ENCODE measurements at regions not wholly inside any gene's neighbourhood (a gene's known extent, or its start where the extent isn't known, plus 50 kb on each side); places are given as distances from the start of the nearest gene placed in this dataset.
"Not testable (repeated sequence)": the region's sequence is repeated elsewhere in the genome, so short reads cannot be mapped to it uniquely, and the experiment has no call there.

DNA sequence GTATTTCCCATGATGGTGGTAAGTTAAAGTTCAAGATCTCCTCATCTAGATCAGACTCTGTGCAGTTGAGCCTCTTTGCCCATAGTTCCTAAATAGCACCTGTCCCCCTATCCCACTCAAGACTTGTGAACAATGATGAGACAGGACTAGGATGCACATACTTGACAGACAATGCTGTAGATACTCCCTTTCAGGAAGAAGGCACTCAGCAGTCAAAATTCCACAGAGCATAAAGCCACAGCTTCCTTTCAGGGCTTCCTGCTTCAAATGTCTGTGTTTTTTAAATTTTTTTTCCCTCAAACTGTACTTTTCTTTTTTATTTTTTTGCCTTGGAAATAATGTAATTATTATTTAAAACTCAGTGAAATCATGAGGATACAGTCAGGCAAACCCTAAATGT lies 1305.3 kb downstream of the RPIA start:
- not testable (repeated sequence) for H3K27me3 Mint-ChIP-seq; H3K4me3 Mint-ChIP-seq (ENCODE audit: low read depth); H3K4me1 Mint-ChIP-seq (ENCODE audit: low read depth); H3K27ac Mint-ChIP-seq; DNase-seq (ENCODE audit: low spot score, unreplicated experiment); H3K36me3 Mint-ChIP-seq (ENCODE audit: insufficient read depth)
- peaks cover 11% of the 10 kb centered on the region for H3K9me3 Mint-ChIP-seq (ENCODE audit: low read depth)

DNA sequence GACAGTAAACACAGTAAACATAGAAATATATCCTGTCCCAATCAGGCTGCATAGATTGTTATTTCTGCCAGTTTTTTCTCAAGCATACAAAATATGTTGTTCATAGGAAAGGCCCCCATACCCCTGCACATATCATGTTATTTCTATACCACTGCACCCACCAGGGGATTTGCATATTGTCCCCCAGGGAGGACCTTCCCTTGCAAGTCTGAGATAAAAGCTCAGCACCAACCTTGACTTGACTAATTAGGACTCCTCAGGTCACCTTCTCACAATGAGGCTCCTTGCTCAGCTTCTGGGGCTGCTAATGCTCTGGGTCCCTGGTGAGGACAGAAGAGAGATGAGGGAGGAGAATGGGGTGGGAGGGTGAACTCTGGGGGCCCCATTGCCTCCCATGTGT lies 1313.1 kb downstream of the RPIA start:
- H3K27me3 Mint-ChIP-seq; H3K4me3 Mint-ChIP-seq (ENCODE audit: low read depth); DNase-seq (ENCODE audit: low spot score, unreplicated experiment); H3K27ac Mint-ChIP-seq; H3K4me1 Mint-ChIP-seq (ENCODE audit: low read depth); H3K36me3 Mint-ChIP-seq (ENCODE audit: insufficient read depth): not testable (repeated sequence)
- H3K9me3 Mint-ChIP-seq (ENCODE audit: low read depth), result peaks cover 10% of the 10 kb centered on the region

DNA sequence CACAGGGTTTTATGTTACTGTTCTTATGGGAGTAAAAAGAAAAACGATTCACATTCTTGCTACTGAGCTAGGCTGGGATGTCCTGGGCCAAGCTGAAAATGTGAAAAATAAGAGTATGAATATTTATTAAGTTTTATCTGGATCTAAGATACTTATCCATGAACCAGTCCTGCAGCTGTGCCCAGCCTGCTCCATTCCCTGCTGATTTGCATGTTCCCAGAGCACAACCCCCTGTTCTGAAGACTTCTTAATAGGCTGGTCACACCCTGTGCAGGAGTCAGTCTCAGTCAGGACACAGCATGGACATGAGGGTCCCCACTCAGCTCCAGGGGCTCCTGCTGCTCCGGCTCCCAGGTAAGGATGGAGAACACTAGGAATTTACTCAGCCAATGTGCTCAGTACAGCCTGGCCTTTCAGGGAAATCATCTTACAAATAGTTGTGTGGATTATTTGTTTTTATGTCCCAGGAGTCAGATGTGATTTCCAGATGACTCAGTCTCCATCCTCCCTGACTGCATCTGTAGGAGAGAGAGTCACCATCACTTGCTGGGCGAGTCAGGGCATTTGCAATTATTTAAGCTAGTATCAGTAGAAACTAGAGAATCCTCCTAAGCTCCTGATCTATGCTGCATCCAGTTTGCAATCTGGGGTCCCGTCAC lies 1319.1 kb downstream of the RPIA start:
- H3K27ac Mint-ChIP-seq; H3K4me3 Mint-ChIP-seq (ENCODE audit: low read depth); H3K36me3 Mint-ChIP-seq (ENCODE audit: insufficient read depth); H3K9me3 Mint-ChIP-seq (ENCODE audit: low read depth); DNase-seq (ENCODE audit: low spot score, unreplicated experiment); H3K4me1 Mint-ChIP-seq (ENCODE audit: low read depth); H3K27me3 Mint-ChIP-seq: not testable (repeated sequence)

DNA sequence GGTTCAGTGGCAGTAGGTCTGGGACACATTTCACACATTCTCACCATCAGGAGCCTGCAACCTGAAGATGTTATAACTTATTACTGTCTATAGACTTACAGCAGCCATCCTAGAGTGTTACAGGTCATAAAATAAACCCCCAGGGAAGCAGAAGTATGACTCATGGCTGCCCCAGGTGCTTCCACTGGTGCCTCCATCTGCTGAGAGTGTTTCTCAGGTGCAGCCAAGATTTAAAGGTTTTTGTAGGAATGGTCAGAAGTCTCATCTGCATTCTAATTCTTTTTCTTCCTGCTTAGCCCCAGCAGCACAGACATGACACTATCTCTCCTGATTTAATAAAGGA lies 1319.6 kb downstream of the RPIA start:
- H3K4me3 Mint-ChIP-seq (ENCODE audit: low read depth); H3K9me3 Mint-ChIP-seq (ENCODE audit: low read depth); H3K36me3 Mint-ChIP-seq (ENCODE audit: insufficient read depth); H3K4me1 Mint-ChIP-seq (ENCODE audit: low read depth); H3K27ac Mint-ChIP-seq; H3K27me3 Mint-ChIP-seq; DNase-seq (ENCODE audit: low spot score, unreplicated experiment): not testable (repeated sequence)

DNA sequence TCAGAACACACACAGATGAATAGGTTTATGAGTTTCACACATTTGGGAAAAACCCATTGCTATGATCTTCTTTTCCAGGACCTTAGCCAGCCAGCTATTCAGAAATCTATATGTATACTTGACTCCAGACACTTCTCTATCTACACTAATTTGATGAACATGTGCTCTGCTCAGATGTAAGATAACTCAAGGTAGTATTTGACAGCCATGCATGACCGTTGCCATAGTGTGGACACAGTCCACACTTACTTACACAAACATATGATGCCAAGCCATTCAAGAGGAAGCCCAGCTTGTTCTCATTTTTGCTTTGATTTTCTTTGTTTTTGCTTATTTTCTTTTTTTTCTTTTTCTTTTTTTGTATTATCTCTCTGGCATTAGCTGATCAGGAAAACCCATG lies 1328.4 kb downstream of the RPIA start:
- H3K27ac Mint-ChIP-seq; H3K9me3 Mint-ChIP-seq (ENCODE audit: low read depth); H3K36me3 Mint-ChIP-seq (ENCODE audit: insufficient read depth); H3K4me3 Mint-ChIP-seq (ENCODE audit: low read depth); H3K27me3 Mint-ChIP-seq; DNase-seq (ENCODE audit: low spot score, unreplicated experiment); H3K4me1 Mint-ChIP-seq (ENCODE audit: low read depth): not testable (repeated sequence)

DNA sequence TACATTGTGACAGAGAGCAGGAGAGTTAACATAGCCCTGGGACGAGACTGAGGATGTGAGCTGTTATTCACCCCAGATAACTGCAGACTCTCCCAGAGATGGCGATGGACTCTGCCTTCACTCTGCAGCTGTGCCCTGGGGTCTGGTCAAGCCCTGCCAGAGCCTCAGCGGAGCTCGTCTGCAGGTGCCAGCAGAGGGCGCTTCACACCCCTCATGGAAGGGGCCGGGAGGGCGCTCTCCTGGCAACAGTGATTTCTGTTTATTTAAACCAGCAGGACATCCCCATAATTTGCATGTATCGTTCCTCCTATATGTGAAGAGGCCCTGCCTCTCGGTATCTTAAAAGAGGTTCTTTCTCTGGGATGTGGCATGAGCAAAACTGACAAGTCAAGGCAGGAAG lies 1329.8 kb downstream of the RPIA start:
- not testable (repeated sequence) for H3K9me3 Mint-ChIP-seq (ENCODE audit: low read depth); H3K4me3 Mint-ChIP-seq (ENCODE audit: low read depth)

DNA sequence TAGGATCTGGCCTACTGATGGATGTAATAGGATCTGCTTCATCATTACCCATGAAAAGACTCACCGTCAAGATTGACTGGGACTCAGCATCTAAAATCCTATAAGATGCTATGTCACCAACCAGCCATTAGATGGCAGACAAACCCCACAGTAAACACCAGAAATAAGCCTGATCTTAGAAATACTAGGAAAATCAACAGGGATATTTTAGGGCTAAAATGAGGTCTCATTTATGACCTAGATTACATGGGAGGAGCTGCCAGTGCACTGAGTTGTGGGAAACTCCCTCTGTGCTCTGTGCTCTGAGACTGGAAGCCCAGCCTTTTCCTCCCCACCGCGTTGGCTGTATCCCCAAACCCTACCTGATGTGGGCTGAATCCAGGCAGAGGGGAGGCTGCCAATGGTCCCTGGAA lies 1335.8 kb downstream of the RPIA start:
- H3K4me1 Mint-ChIP-seq (ENCODE audit: low read depth); H3K9me3 Mint-ChIP-seq (ENCODE audit: low read depth); H3K27ac Mint-ChIP-seq; H3K4me3 Mint-ChIP-seq (ENCODE audit: low read depth); DNase-seq (ENCODE audit: low spot score, unreplicated experiment); H3K36me3 Mint-ChIP-seq (ENCODE audit: insufficient read depth): not testable (repeated sequence)
- TF ChIP-seq, protein P1, sequence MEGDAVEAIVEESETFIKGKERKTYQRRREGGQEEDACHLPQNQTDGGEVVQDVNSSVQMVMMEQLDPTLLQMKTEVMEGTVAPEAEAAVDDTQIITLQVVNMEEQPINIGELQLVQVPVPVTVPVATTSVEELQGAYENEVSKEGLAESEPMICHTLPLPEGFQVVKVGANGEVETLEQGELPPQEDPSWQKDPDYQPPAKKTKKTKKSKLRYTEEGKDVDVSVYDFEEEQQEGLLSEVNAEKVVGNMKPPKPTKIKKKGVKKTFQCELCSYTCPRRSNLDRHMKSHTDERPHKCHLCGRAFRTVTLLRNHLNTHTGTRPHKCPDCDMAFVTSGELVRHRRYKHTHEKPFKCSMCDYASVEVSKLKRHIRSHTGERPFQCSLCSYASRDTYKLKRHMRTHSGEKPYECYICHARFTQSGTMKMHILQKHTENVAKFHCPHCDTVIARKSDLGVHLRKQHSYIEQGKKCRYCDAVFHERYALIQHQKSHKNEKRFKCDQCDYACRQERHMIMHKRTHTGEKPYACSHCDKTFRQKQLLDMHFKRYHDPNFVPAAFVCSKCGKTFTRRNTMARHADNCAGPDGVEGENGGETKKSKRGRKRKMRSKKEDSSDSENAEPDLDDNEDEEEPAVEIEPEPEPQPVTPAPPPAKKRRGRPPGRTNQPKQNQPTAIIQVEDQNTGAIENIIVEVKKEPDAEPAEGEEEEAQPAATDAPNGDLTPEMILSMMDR (IDR thresholded peaks at IDR 0.05; ENCODE audit: unreplicated experiment), result peak; percentile 41
- peaks cover 13% of the 10 kb centered on the region for H3K27me3 Mint-ChIP-seq

More for the DNA sequence above, 1329.8 kb downstream of the RPIA start:
- not testable (repeated sequence) for H3K4me1 Mint-ChIP-seq (ENCODE audit: low read depth); DNase-seq (ENCODE audit: low spot score, unreplicated experiment); H3K36me3 Mint-ChIP-seq (ENCODE audit: insufficient read depth); H3K27me3 Mint-ChIP-seq; H3K27ac Mint-ChIP-seq

DNA sequence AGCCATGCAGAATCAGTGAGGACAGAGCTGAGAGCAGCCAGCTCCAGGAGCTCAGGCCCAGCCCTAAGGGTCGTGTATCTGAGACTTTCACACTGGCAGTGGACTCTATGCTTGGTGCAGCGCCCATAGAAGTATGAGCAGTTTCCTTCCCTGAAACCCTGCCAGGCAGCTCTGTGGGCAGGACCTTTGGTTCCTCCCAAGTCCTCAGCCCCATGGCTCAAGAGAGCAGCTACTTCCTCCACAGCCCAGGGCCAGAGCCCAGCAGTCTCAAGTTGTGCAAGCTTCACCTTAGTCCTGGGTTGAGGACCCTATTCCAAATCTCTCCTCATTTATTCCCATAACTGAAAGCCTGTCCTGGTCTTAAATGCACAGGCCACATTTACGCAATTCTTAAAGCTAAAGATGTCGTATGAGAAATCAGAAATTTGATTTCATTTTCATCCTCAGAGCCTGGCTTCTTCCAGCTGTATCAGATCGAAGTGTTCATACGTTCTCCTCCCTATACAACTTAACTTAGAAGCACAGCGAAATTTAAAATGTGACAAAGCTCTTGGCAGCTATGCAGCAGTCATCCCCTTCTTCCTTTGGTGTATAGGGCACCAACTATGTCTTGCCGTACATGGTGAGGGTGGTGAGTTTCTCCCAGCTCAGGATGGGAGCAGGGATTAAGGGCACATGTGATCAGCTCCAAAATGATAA lies 1337.1 kb downstream of the RPIA start:
- H3K4me3 Mint-ChIP-seq (ENCODE audit: low read depth); H3K27ac Mint-ChIP-seq; H3K36me3 Mint-ChIP-seq (ENCODE audit: insufficient read depth); H3K4me1 Mint-ChIP-seq (ENCODE audit: low read depth); DNase-seq (ENCODE audit: low spot score, unreplicated experiment); H3K9me3 Mint-ChIP-seq (ENCODE audit: low read depth): not testable (repeated sequence)
- peaks cover 14% of the 10 kb centered on the region for H3K27me3 Mint-ChIP-seq

DNA sequence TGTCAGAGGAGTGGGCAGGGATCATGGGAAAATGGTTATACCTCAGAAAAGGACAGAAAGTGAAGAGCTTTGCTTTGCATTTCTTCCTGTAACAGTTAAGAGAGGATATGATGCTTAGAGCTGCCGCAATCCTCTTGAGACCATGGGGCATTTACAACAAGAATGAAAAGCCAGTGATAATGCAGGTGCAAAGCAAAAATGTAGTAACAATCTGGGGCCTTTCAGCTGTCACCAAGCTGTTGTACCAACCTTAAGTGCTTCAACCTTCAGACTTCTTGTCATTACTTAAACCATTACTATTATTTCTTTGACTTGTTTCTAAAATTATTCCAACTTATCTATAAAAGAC lies 1337.6 kb downstream of the RPIA start:
- not testable (repeated sequence) for DNase-seq (ENCODE audit: low spot score, unreplicated experiment); H3K9me3 Mint-ChIP-seq (ENCODE audit: low read depth); H3K27ac Mint-ChIP-seq; H3K4me3 Mint-ChIP-seq (ENCODE audit: low read depth); H3K36me3 Mint-ChIP-seq (ENCODE audit: insufficient read depth); H3K4me1 Mint-ChIP-seq (ENCODE audit: low read depth)
- peaks cover 14% of the 10 kb centered on the region for H3K27me3 Mint-ChIP-seq

DNA sequence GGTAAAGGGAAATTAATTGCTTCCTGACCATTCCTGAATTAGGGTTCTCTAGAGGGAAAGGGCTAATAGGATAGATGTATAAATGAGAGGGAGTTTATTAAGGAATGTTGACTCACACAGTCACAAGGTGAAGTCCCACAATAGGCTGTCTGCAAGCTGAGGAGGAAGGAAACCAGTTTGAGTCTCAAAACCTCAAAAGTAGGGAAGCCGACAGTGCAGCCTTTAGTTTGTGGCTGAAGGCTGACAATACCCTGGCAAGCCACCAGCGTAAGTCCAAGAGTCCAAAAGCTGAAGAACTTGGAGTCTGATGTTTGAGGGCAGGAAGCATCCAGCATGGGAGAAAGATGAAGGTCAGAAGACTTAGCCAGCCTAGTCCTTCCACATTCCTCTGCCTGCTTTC lies 1340.8 kb downstream of the RPIA start:
- DNase-seq (ENCODE audit: low spot score, unreplicated experiment); H3K4me3 Mint-ChIP-seq (ENCODE audit: low read depth); H3K27ac Mint-ChIP-seq; H3K9me3 Mint-ChIP-seq (ENCODE audit: low read depth); H3K4me1 Mint-ChIP-seq (ENCODE audit: low read depth); H3K36me3 Mint-ChIP-seq (ENCODE audit: insufficient read depth): not testable (repeated sequence)
- peaks cover 11% of the 10 kb centered on the region for H3K27me3 Mint-ChIP-seq

DNA sequence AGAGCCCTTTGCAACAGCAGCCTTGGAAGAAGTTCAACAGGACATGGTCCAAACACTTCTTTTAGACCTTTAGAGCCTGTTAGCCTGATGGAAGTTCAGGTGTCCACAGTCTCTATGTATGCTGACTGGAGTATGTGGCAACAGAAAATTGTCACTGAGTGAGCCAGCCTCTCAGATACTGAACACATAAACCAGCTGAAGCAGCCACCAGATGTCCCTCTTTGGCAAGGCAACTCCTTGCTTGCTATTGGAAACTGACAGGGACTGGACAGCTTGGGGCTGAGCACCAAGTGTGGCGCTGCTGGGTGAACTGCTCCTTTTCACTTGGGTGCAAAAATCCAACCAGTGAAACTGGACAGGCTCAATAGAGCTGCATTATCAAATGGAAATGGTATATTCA lies 1344.9 kb downstream of the RPIA start:
- not testable (repeated sequence) for DNase-seq (ENCODE audit: low spot score, unreplicated experiment); H3K4me3 Mint-ChIP-seq (ENCODE audit: low read depth); H3K27ac Mint-ChIP-seq; H3K4me1 Mint-ChIP-seq (ENCODE audit: low read depth); H3K27me3 Mint-ChIP-seq; H3K36me3 Mint-ChIP-seq (ENCODE audit: insufficient read depth); H3K9me3 Mint-ChIP-seq (ENCODE audit: low read depth)

DNA sequence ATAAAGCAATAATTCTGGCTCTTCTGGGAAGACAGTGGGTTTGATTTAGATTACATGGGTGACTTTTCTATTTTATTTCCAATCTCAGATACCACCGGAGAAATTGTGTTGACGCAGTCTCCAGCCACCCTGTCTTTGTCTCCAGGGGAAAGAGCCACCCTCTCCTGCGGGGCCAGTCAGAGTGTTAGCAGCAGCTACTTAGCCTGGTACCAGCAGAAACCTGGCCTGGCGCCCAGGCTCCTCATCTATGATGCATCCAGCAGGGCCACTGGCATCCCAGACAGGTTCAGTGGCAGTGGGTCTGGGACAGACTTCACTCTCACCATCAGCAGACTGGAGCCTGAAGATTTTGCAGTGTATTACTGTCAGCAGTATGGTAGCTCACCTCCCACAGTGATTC lies 1347.6 kb downstream of the RPIA start:
- not testable (repeated sequence) for H3K27me3 Mint-ChIP-seq; DNase-seq (ENCODE audit: low spot score, unreplicated experiment); H3K9me3 Mint-ChIP-seq (ENCODE audit: low read depth); H3K27ac Mint-ChIP-seq; H3K4me3 Mint-ChIP-seq (ENCODE audit: low read depth); H3K4me1 Mint-ChIP-seq (ENCODE audit: low read depth); H3K36me3 Mint-ChIP-seq (ENCODE audit: insufficient read depth)

DNA sequence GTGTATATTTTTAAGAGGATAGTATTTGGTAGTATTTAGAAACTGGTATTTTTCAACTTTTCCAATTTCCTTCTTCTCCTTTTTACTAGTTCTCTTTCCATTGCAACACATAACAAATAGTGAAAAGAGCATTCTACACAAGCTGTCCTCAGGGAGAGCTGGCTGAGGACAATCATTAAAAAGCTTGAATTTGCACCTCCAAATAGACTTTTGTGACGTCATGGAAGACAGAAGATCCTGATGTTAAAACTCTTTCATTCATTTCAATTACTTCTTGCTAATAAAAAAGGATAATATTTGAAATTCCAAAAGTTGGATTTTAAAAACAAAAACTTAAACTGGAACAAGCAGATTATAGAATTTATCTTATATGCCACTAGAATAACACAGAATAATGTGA lies 1356.3 kb downstream of the RPIA start:
- H3K36me3 Mint-ChIP-seq (ENCODE audit: insufficient read depth); H3K27me3 Mint-ChIP-seq; H3K27ac Mint-ChIP-seq; H3K4me1 Mint-ChIP-seq (ENCODE audit: low read depth); H3K4me3 Mint-ChIP-seq (ENCODE audit: low read depth); DNase-seq (ENCODE audit: low spot score, unreplicated experiment): not testable (repeated sequence)
- peaks cover 10% of the 10 kb centered on the region for H3K9me3 Mint-ChIP-seq (ENCODE audit: low read depth)
